ENCODE measurements at regions not wholly inside any gene's neighbourhood (a gene's known extent, or its start where the extent isn't known, plus 50 kb on each side); places are given as distances from the start of the nearest gene placed in this dataset.

DNA sequence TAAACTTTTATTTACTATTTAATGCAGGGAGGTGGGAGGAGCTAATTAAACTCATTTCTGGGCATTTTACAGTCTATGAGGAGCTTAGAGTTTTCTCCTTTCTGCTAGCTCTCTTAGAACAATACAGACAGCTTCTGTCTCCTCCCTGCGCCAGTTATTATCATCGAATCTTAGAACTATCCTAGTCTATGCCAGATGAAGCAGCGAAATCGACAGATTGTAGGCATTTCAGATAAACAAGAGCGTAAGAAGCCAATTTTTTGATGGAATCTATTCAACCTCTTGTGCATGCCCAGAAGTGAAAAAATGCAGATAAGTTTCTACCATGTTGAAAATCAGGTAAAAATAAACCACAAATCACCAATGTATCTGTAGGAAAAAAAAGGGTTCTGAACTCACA lies 297.1 kb downstream of the KLF12 start:
- Histone ChIP-seq H3K4me1 (ENCODE audit: control insufficient read depth, insufficient read depth, low read length) (no peaks in the 10 kb centered on the region; the same call in 1 of the 2 replicates), H3K36me3 (ENCODE audit: control insufficient read depth, insufficient read depth, low read length) (no peaks in the 10 kb centered on the region; the same call in 1 of the 2 replicates), H3K27ac (ENCODE audit: low read length) (no peak overlapping the region), H3K9me3 (ENCODE audit: control insufficient read depth, insufficient read depth, low read depth, low read length) (no peaks in the 10 kb centered on the region), H3K27me3 (ENCODE audit: control insufficient read depth, insufficient read depth, low read length) (no peaks in the 10 kb centered on the region), H3K4me3 (ENCODE audit: low read depth in 2 of 2, low read length in 2 of 2) (no peak overlapping the region)
- intact Hi-C loops (cut with micrococcal nuclease; ENCODE audit: unreplicated experiment): loop anchor here (5.0 to 10.0 kb wide), 3 partner anchors 298 to 1380 kb away; partner anchors contain the start of gene KLF12
- no TSS peak for BruUV-seq (replicated peaks)
- ChIA-PET POLR2A (no interaction called here), CTCF (no interaction called here)
- ATAC-seq (no peak), DNase-seq (ENCODE audit: low read depth, low spot score) (no peak)
- in situ Hi-C loops (cut with HindIII; ENCODE audit: low pct_unique_long_range_greater_than_20kb, low sequenced_read_pairs): no loop called here
- TF ChIP-seq POLR2AphosphoS5 (IDR thresholded peaks at IDR 0.05; ENCODE audit: low read depth, low read length) (no peak), TCF7L2 (IDR thresholded peaks at IDR 0.05; ENCODE audit: low read depth, low read length) (no peak), SIN3A (IDR thresholded peaks at IDR 0.05; ENCODE audit: borderline replicate concordance, insufficient read depth, low read depth, low read length) (no peak)
- TF ChIP-seq, protein P1, sequence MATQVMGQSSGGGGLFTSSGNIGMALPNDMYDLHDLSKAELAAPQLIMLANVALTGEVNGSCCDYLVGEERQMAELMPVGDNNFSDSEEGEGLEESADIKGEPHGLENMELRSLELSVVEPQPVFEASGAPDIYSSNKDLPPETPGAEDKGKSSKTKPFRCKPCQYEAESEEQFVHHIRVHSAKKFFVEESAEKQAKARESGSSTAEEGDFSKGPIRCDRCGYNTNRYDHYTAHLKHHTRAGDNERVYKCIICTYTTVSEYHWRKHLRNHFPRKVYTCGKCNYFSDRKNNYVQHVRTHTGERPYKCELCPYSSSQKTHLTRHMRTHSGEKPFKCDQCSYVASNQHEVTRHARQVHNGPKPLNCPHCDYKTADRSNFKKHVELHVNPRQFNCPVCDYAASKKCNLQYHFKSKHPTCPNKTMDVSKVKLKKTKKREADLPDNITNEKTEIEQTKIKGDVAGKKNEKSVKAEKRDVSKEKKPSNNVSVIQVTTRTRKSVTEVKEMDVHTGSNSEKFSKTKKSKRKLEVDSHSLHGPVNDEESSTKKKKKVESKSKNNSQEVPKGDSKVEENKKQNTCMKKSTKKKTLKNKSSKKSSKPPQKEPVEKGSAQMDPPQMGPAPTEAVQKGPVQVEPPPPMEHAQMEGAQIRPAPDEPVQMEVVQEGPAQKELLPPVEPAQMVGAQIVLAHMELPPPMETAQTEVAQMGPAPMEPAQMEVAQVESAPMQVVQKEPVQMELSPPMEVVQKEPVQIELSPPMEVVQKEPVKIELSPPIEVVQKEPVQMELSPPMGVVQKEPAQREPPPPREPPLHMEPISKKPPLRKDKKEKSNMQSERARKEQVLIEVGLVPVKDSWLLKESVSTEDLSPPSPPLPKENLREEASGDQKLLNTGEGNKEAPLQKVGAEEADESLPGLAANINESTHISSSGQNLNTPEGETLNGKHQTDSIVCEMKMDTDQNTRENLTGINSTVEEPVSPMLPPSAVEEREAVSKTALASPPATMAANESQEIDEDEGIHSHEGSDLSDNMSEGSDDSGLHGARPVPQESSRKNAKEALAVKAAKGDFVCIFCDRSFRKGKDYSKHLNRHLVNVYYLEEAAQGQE (IDR thresholded peaks at IDR 0.05; ENCODE audit: insufficient read depth in 1 of 2, low read depth in 2 of 2, low read length in 1 of 2): no peak
- TF ChIP-seq, protein P2, sequence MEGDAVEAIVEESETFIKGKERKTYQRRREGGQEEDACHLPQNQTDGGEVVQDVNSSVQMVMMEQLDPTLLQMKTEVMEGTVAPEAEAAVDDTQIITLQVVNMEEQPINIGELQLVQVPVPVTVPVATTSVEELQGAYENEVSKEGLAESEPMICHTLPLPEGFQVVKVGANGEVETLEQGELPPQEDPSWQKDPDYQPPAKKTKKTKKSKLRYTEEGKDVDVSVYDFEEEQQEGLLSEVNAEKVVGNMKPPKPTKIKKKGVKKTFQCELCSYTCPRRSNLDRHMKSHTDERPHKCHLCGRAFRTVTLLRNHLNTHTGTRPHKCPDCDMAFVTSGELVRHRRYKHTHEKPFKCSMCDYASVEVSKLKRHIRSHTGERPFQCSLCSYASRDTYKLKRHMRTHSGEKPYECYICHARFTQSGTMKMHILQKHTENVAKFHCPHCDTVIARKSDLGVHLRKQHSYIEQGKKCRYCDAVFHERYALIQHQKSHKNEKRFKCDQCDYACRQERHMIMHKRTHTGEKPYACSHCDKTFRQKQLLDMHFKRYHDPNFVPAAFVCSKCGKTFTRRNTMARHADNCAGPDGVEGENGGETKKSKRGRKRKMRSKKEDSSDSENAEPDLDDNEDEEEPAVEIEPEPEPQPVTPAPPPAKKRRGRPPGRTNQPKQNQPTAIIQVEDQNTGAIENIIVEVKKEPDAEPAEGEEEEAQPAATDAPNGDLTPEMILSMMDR (IDR thresholded peaks at IDR 0.05): no peak

DNA sequence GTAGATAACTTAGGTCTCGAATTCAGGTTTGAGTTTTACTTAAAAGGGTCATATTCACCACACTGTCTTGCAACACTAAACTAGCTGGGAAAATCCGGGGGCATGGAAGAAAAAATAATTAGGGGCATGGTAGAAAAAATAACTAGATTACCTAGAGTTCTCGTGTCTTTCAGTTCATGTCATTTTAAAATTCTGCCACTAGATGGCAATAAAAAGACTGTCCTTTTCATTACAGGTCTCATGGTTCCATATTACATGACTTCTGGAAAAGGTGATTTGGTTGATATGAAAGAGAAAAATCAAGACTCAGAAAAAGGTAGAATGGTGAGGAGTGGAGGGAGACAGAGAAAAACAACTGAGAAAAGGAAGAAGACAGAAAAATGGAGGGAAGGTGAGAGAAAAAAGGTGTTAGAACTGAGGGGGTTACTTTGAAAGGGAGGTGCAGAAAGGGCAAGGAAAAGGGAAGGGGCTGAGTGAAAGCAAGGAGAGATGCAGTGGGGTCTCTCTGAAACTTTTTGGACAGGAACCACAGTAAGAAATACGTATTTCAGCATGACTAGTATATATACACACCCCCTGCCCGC lies 299.0 kb downstream of the KLF12 start:
- Histone ChIP-seq H3K36me3 (ENCODE audit: control insufficient read depth, insufficient read depth, low read length) (no peaks in the 10 kb centered on the region; the same call in 1 of the 2 replicates), H3K9me3 (ENCODE audit: control insufficient read depth, insufficient read depth, low read depth, low read length) (no peaks in the 10 kb centered on the region), H3K4me1 (ENCODE audit: control insufficient read depth, insufficient read depth, low read length) (no peaks in the 10 kb centered on the region; the same call in 1 of the 2 replicates), H3K4me3 (ENCODE audit: low read depth in 2 of 2, low read length in 2 of 2) (no peak overlapping the region), H3K27ac (ENCODE audit: low read length) (no peak overlapping the region), H3K27me3 (ENCODE audit: control insufficient read depth, insufficient read depth, low read length) (no peaks in the 10 kb centered on the region)
- CTCF ChIA-PET: no interaction called here
- in situ Hi-C loops (cut with HindIII; ENCODE audit: low pct_unique_long_range_greater_than_20kb, low sequenced_read_pairs): no loop called here
- POLR2A ChIA-PET: no interaction called here
- intact Hi-C loops (cut with micrococcal nuclease; ENCODE audit: unreplicated experiment): loop anchor here (5.0 to 10.0 kb wide), 3 partner anchors 300 to 1382 kb away; partner anchors contain the start of gene KLF12
- TF ChIP-seq TCF7L2 (IDR thresholded peaks at IDR 0.05; ENCODE audit: low read depth, low read length) (no peak), POLR2AphosphoS5 (IDR thresholded peaks at IDR 0.05; ENCODE audit: low read depth, low read length) (no peak)
- TF ChIP-seq, protein P2 (IDR thresholded peaks at IDR 0.05): peak; percentile 56; the same call in 1 of the 2 replicates
- no TSS peak for BruUV-seq (replicated peaks)
- DNase-seq (ENCODE audit: low read depth, low spot score) (no peak), ATAC-seq (no peak)
